ENCODE measurements at regions not wholly inside any gene's neighbourhood (a gene's known extent, or its start where the extent isn't known, plus 50 kb on each side); places are given as distances from the start of the nearest gene placed in this dataset.

- TF ChIP-seq POLR2A (IDR thresholded peaks at IDR 0.05), result no peak
- no peak for TF ChIP-seq CTCF (IDR thresholded peaks at IDR 0.05)
- no peak for TF ChIP-seq EP300 (IDR thresholded peaks at IDR 0.05)
Observed at GRCh38 chr2:38170067-38170466, 94.1 kb upstream of the CYP1B1 start.

All from gastroesophageal sphincter (tissue), 3 donors.